CD4-positive, alpha-beta T cell (primary cell): ENCODE measurements at regions not wholly inside any gene's neighbourhood (a gene's known extent, or its start where the extent isn't known, plus 50 kb on each side); places are given as distances from the start of the nearest gene placed in this dataset.

ENCODE experiments used
- ATAC-seq: fragments of 200-7000 bp; cut with Tn5 transposase; one replicate; pipeline ENCODE4 v1.10.0; 2022; ENCODE audit warnings: mild to moderate bottlenecking; ENCODE audit not compliant: poor library complexity
- CTCF ChIA-PET: fragments of 350-600 bp; sonication (Branson Sonifier 250); formaldehyde crosslinking; loops from one replicate; lab custom pipeline; 2021; ENCODE audit warnings: antibody characterized with exemption, inconsistent platforms; lab: Charles Lee
- POLR2A ChIA-PET: fragments of 350-600 bp; sonication (Branson Sonifier 250); formaldehyde crosslinking; loops from one replicate; lab custom pipeline; 2021; ENCODE audit warnings: antibody characterized with exemption, inconsistent platforms; lab: Charles Lee
- DNase-seq, 14 experiments: peaks; one replicate each; pipeline ENCODE4 v3.0.0-alpha.2; 2013 to 2020; ENCODE audit warnings: mixed read lengths in 2 of 14
- H3K27ac ChIP-seq, 2 donors: one replicate each; pipeline versions ENCODE4 v1.5.1 to v1.7.0; 2013; ENCODE audit warnings: low read length in 2 of 2, low read depth in 1 of 2, mild to moderate bottlenecking in 1 of 2
- H3K27me3 ChIP-seq, 2 experiments: 1 replicate in 1 of 2; 2 replicates in 1 of 2; pipeline versions ENCODE4 v1.6.1 to v1.7.0; 2013; ENCODE audit warnings: low read length in 2 of 2, control low read depth in 1 of 2, mild to moderate bottlenecking in 1 of 2, moderate library complexity in 1 of 2; ENCODE audit not compliant: insufficient read depth in 2 of 2, control insufficient read depth in 1 of 2
- H3K36me3 ChIP-seq: one replicate; pipeline ENCODE4 v1.6.1; 2013; ENCODE audit warnings: low read length, control low read depth; ENCODE audit not compliant: insufficient read depth
- H3K4me1 ChIP-seq: one replicate; pipeline ENCODE4 v1.6.1; 2013; ENCODE audit warnings: low read length, control low read depth; ENCODE audit not compliant: insufficient read depth
- H3K4me3 ChIP-seq: one replicate; pipeline ENCODE4 v1.5.1; 2013; ENCODE audit warnings: mild to moderate bottlenecking, low read length, moderate library complexity
- H3K9me3 ChIP-seq, 2 experiments: 1 replicate in 1 of 2; 2 replicates in 1 of 2; pipeline versions ENCODE4 v1.6.1 to v1.7.0; 2013; ENCODE audit warnings: low read length in 2 of 2, mild to moderate bottlenecking in 2 of 2, control low read depth in 1 of 2, moderate library complexity in 1 of 2; ENCODE audit not compliant: control insufficient read depth in 1 of 2, insufficient read depth in 1 of 2
- H3K27ac Mint-ChIP-seq: one replicate; pipeline ENCODE4 v1.8.0; 2020; ENCODE audit warnings: mixed read lengths
- H3K27me3 Mint-ChIP-seq: one replicate; pipeline ENCODE4 v1.8.0; 2021; ENCODE audit warnings: mixed read lengths
- H3K36me3 Mint-ChIP-seq: one replicate; pipeline ENCODE4 v1.8.0; 2021; ENCODE audit warnings: low read depth, mixed read lengths
- H3K4me1 Mint-ChIP-seq: one replicate; pipeline ENCODE4 v1.8.0; 2021; ENCODE audit warnings: low read depth, mixed read lengths
- H3K4me3 Mint-ChIP-seq: one replicate; pipeline ENCODE4 v1.8.0; 2020; ENCODE audit warnings: mild to moderate bottlenecking, mixed read lengths
- H3K9me3 Mint-ChIP-seq: one replicate; pipeline ENCODE4 v1.8.0; 2020; ENCODE audit warnings: mixed read lengths
- intact Hi-C, 2 experiments: fragments of 100-400 bp; cut with DNase I in 1 of 2; cut with micrococcal nuclease in 1 of 2; formaldehyde crosslinking; loops; one replicate each; pipeline versions ENCODE4 v1.15.1 to v1.9.0; 2023 to 2025; cut with DNase I, micrococcal nuclease
- TF ChIP-seq, protein P1 (sequence below): fragments of 200-600 bp; IDR thresholded peaks from one replicate; pipeline ENCODE4 v1.8.0; 2022; ENCODE audit warnings: antibody characterized with exemption, mild to moderate bottlenecking

DNA sequence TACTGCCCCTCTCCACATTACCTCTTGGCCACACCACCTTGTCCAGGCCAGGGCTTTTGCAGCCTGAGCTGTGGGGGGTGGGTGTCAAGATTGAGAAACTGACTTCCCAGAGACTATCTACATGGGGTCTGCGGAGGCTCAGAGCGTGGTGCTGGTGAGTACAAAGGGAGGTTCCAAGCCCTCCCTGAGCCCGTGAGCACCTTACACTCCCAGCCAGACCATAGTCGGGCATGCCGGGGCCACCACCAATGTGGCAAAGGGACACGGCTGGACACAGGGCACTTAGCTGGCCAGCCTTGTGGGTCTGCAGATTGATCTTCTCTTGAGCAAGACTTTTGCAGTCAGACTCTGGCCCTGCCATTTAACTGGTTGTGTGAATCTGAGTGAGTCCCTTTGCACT lies 74.1 kb upstream of the GATA2 start:
- Mint-ChIP-seq H3K4me3 (no peak overlapping the region), H3K27me3 (peaks cover 8% of the 10 kb centered on the region), H3K27ac (no peak overlapping the region), H3K9me3 (no peaks in the 10 kb centered on the region), H3K36me3 (no peaks in the 10 kb centered on the region), H3K4me1 (no peaks in the 10 kb centered on the region)
- H3K4me1 ChIP-seq, result no peaks in the 10 kb centered on the region
- H3K4me3 ChIP-seq, result no peak overlapping the region
- TF ChIP-seq, protein P1, sequence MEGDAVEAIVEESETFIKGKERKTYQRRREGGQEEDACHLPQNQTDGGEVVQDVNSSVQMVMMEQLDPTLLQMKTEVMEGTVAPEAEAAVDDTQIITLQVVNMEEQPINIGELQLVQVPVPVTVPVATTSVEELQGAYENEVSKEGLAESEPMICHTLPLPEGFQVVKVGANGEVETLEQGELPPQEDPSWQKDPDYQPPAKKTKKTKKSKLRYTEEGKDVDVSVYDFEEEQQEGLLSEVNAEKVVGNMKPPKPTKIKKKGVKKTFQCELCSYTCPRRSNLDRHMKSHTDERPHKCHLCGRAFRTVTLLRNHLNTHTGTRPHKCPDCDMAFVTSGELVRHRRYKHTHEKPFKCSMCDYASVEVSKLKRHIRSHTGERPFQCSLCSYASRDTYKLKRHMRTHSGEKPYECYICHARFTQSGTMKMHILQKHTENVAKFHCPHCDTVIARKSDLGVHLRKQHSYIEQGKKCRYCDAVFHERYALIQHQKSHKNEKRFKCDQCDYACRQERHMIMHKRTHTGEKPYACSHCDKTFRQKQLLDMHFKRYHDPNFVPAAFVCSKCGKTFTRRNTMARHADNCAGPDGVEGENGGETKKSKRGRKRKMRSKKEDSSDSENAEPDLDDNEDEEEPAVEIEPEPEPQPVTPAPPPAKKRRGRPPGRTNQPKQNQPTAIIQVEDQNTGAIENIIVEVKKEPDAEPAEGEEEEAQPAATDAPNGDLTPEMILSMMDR, result no peak
- H3K27me3 ChIP-seq, result peaks cover 0 to 2% of the 10 kb centered on the region in 2 experiments
- no peaks in the 10 kb centered on the region for H3K36me3 ChIP-seq
- CTCF ChIA-PET, result no interaction called here
- no peak for ATAC-seq
- H3K9me3 ChIP-seq, result no peaks in the 10 kb centered on the region
- intact Hi-C loops, result no loop called here
- no peak overlapping the region for H3K27ac ChIP-seq
- DNase-seq, result no peak
- POLR2A ChIA-PET, result no interaction called here

DNA sequence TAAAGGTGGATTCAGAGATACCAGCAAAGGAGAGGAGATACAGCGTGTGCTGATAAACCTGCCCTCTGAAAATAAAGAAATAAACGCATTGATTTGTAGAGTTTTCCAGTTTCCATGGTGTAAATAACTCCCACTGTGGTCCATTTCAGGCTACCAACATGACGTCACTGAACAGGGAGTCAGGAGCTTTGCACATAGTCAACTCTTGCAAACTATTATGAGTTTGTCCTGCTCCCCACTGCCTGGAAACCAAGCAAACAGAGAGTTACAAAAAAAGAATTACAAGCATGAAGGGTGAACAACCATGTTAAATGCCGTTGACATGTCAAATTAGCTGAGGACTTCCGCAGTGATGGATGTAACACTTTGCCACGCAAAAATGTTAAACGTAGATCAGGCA lies 70.4 kb upstream of the GATA2 start:
- Histone ChIP-seq H3K27me3 (peaks cover 11 to 12% of the 10 kb centered on the region in 2 experiments), H3K4me1 (peaks cover 5% of the 10 kb centered on the region), H3K9me3 (no peaks in the 10 kb centered on the region), H3K27ac (no peak overlapping the region), H3K4me3 (no peak overlapping the region), H3K36me3 (no peaks in the 10 kb centered on the region)
- intact Hi-C loops, result no loop called here
- Mint-ChIP-seq H3K4me3 (no peak overlapping the region), H3K36me3 (no peaks in the 10 kb centered on the region), H3K9me3 (no peaks in the 10 kb centered on the region), H3K27ac (no peak overlapping the region), H3K4me1 (peaks cover 8% of the 10 kb centered on the region), H3K27me3 (peaks cover 28% of the 10 kb centered on the region)
- TF ChIP-seq, protein P1, result no peak
- ChIA-PET POLR2A (no interaction called here), CTCF (no interaction called here)
- ATAC-seq (no peak), DNase-seq (no peak)

DNA sequence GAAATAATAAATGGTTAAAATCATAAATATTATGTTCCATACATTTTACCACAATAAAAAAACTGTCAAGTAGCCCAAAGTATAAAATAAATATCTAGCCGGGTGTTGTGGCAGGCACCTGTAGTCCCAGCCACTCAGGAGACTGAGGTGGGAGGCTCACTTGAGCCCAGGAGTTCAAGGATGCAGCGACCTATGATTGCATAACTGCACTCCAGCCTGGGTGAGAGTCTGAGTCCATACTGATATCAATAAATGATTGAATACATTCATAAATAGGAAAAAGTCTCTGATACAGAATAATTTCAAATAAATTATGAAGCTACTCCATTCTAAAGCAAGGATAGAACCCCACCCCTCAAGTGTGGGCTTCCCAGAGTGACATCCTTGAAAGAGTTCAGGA lies 68.5 kb upstream of the GATA2 start:
- no peak overlapping the region for H3K4me3 ChIP-seq
- H3K4me1 ChIP-seq, result peaks cover 5% of the 10 kb centered on the region
- no peak overlapping the region for H3K27ac ChIP-seq
- TF ChIP-seq, protein P1, result no peak
- no peaks in the 10 kb centered on the region for H3K36me3 ChIP-seq
- DNase-seq (no peak), ATAC-seq (no peak)
- H3K36me3 Mint-ChIP-seq, result no peaks in the 10 kb centered on the region
- no peaks in the 10 kb centered on the region for H3K9me3 Mint-ChIP-seq
- no peak overlapping the region for H3K4me3 Mint-ChIP-seq
- peaks cover 45% of the 10 kb centered on the region for H3K27me3 Mint-ChIP-seq
- H3K4me1 Mint-ChIP-seq, result peaks cover 8% of the 10 kb centered on the region
- peaks cover 0 to 4% of the 10 kb centered on the region in 2 experiments for H3K9me3 ChIP-seq
- CTCF ChIA-PET, result no interaction called here
- no peak overlapping the region for H3K27ac Mint-ChIP-seq
- POLR2A ChIA-PET, result interaction anchor here (0.8 kb wide), 1 partner anchor 847 kb away, joined by 3 read pairs; no protein-coding TSS in a partner anchor
- H3K27me3 ChIP-seq, result peaks cover 14 to 23% of the 10 kb centered on the region in 2 experiments
- intact Hi-C loops, result no loop called here
